ENCODE measurements at regions not wholly inside any gene's neighbourhood (a gene's known extent, or its start where the extent isn't known, plus 50 kb on each side); places are given as distances from the start of the nearest gene placed in this dataset.

- TF ChIP-seq CTCF (IDR thresholded peaks at IDR 0.05) (no peak), POLR2AphosphoS5 (IDR thresholded peaks at IDR 0.05) (no peak)
Measured at GRCh38 chr18:37742436-37742835, 176.8 kb upstream of the CELF4 start.
